NOMO-1 treated with dmso at 0.1 percent for 144 hours (cell line): ENCODE measurements at regions not wholly inside any gene's neighbourhood (a gene's known extent, or its start where the extent isn't known, plus 50 kb on each side); places are given as distances from the start of the nearest gene placed in this dataset.
"Not testable (repeated sequence)": the region's sequence is repeated elsewhere in the genome, so short reads cannot be mapped to it uniquely, and the experiment has no call there.

ENCODE experiments used
- DNase-seq: peaks from one replicate; lab custom pipeline; 2025; ENCODE audit not compliant: unreplicated experiment; lab: John Stamatoyannopoulos, UW

DNA sequence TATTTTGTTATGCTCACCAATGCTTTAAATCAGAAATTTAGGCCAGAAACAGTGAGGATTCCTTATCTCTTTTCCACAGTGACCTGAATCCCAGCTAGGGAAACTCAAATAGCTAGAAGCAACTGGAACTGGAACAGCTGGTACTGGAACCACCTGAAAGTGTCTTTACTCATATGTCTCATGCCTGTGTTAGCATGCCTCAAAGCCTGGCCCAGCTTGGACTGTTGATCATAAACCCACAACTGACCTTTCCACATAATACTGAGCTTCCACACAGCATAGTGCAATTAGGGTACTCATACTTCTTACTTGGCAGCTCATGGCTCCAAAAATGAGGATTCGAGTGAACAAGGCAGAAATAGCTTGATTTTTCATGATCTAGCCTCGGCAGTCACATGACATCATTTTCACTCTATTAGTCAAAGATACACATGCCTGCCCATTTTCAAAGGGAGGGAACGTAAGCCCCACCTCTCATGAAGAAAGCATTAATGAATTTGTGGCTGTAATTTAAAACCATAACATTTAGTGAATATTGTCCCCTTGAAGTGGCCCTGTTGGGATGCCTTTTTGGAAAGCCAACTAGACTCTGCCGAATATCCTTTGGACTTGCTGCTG lies 80.8 kb upstream of the ACSL1 start:
- DNase-seq = no peak

GRCh38 chr4:184907216-184907615 lies 81.4 kb upstream of the ACSL1 start:
- no peak for DNase-seq

GRCh38 chr4:184907810-184908209 lies 82.0 kb upstream of the ACSL1 start:
- DNase-seq = no peak

DNA sequence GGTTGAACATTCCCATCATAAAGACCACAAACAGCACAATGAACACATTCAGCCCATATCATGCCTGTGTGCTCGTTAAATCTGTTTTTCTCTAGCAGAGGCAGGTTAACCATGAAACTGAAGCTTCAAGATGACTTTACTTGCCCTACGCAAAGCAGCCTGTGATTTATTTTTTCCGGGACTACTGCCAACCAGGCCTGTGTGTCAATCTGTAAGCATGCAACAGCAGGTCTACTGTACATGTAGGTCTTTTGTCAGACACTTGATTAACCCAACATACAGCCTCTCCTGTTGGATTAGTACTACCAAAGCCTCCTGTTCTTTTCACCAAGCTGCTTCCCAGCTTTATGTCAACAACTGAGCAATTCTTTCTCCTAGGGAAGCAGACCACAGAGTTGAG lies 85.5 kb upstream of the ACSL1 start:
- DNase-seq = no peak

GRCh38 chr4:184913356-184914143 lies 87.8 kb upstream of the ACSL1 start:
- no peak for DNase-seq

DNA sequence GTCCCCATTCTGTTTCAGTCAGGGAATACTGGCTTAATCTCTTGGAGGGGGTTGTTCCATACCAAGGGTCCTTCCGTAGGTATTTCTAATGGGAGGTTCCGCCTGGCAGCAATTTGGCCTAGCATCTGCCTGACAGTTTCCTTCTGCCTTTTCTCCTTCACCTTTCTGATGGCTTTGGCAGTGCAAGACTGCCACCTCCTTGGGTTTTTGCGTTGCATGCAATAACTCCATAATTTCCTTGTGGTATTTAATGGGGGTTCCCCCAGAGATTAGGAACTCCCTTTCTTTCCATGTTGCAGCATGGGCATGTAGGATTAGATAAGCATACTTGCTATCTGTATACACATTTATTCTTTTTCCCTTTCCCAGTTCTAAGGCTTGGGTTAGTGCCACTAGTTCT lies 93.0 kb upstream of the ACSL1 start:
- DNase-seq = not testable (repeated sequence)

GRCh38 chr4:184921456-184921855 lies 95.7 kb upstream of the ACSL1 start:
- no peak for DNase-seq

DNA sequence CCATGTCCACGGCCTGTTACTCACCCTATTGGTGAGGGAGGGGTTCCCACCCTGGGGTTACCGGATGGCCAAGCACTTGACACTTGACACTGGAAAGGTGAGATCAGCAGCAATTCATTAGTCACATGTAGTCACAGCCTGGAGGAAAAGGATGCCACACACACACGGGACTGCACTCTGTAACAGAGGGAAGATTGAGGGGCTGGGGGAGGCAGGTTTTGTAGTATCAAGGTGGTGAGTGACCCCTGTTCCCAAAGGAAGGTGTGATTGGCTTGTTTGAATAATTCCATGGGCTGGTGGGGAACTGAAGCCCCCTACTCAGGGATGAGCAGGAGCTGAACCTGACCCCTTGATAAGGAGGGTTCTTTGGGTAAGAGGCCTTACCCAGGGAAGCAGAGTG lies 96.0 kb upstream of the HELT start:
- no peak for DNase-seq

- peak; percentile 68 for DNase-seq
These were observed 93.8 kb upstream of the HELT start for GRCh38 chr4:184924516-184924915.

DNA sequence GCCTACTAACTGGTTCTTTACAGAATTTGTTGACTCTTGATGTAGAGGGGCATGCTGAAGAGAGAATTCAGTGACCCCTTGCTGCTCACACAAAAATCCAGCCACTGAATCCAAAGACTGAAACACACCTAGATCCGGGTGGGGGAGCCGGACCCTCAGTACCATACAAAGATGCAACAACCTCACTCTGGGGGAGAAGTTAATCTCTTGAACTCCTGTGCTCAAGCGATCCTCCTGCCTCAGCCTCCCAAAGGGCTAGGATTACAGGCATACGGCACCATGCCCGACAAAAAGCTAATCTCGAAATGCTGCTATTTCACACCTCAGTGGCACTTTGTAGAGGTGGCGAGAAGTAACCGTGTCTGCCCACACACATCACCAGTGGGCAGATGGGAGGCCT lies 88.8 kb upstream of the HELT start:
- no peak for DNase-seq

- no peak for DNase-seq
These were observed 88.3 kb upstream of the HELT start for GRCh38 chr4:184930026-184930425.

GRCh38 chr4:184932343-184932742 lies 85.9 kb upstream of the HELT start:
- no peak for DNase-seq

- DNase-seq = no peak
These were observed 85.0 kb upstream of the HELT start for GRCh38 chr4:184933311-184933710.

- no peak for DNase-seq
These were observed 84.1 kb upstream of the HELT start for GRCh38 chr4:184934184-184934583.

DNA sequence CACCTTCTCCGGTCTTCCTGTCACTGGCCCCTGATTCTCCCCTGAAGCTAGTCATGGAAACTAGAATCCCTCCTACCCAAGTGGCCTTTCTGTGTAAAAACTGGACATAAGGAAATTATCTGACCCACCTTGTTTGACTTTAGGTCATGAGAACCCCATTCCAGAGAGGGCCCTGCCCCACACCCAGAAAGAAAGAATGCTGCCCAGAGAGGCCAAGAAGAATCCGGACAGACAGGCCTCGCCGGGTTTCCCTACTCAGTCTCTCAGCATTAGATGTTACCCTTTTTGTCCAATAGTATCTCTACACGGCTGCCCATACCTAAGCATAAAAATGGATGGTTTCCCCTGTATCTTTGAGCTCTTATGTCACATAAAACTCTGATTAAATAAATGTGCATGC lies 83.3 kb upstream of the HELT start:
- no peak for DNase-seq

DNA sequence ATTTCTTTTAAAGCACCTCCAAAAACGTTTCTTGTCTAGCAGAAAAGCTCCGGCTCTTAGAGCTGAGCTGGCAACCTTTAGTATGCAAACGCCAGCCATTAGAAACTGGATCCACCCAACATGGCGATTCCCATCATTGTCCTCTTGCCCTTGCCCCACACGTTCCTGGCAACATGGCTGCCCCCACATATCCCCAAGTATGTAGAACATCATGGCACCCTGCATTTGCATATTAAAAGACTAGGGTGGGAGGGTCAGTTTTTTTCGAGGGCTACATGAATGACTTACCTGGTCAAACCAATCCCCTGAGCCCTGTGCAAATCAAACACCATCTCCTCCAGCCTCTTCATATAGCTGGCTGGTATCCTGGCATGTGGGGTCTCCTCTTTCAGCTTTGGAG lies 82.2 kb upstream of the HELT start:
- DNase-seq = no peak

- no peak for DNase-seq
These were observed 81.1 kb upstream of the HELT start for GRCh38 chr4:184937030-184937710.

GRCh38 chr4:184937745-184938144 lies 80.5 kb upstream of the HELT start:
- DNase-seq = no peak

GRCh38 chr4:184938871-184939270 lies 79.4 kb upstream of the HELT start:
- no peak for DNase-seq

GRCh38 chr4:184939978-184940377 lies 78.3 kb upstream of the HELT start:
- DNase-seq = no peak

DNA sequence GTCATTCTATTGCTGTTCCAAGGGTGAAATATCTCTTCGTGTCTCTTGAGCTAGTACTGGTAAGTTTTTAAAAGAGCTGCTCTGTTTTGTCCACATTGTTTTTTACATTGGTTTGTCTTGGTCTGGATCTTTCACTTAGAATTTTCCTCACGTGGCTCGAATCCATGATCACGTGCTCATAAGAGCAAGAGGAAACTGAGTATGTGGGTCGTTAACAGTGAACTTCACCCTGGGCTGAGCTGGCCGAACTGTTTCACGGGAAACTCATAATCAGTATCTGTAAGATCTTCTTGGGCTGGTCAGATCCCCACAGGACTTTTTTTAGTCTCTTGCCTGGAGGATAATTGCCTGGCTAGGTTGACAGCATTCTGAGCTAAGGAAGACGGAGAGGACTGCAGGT lies 77.8 kb upstream of the HELT start:
- no peak for DNase-seq

- no peak for DNase-seq
These were observed 76.4 kb upstream of the HELT start for GRCh38 chr4:184941671-184942418.
